Psoas muscle (tissue), 7 donors: ENCODE measurements at regions not wholly inside any gene's neighbourhood (a gene's known extent, or its start where the extent isn't known, plus 50 kb on each side); places are given as distances from the start of the nearest gene placed in this dataset.

Experiments
- ATAC-seq, 4 donors: fragments of 200-7000 bp; cut with Tn5 transposase; one replicate each; pipeline ENCODE4 v1.9.1; 2020; ENCODE audit warnings: moderate library complexity in 3 of 4, mild to moderate bottlenecking in 2 of 4
- DNase-seq, 2 donors: peaks; one replicate each; pipeline ENCODE4 v3.0.0-alpha.2; 2020
- H3K27ac ChIP-seq: fragments of 200-600 bp; one replicate; pipeline ENCODE4 v1.8.0; 2022
- H3K27me3 ChIP-seq, 3 donors: fragments of 200-600 bp in 1 of 3; one replicate each; pipeline versions ENCODE4 v1.6.1 to v1.8.0; 2013 to 2022; ENCODE audit warnings: low read length in 2 of 3, mild to moderate bottlenecking in 2 of 3, moderate library complexity in 1 of 3; ENCODE audit not compliant: insufficient read depth in 3 of 3
- H3K36me3 ChIP-seq, 2 donors: fragments of 200-600 bp in 1 of 2; one replicate each; pipeline versions ENCODE4 v1.6.1 to v1.8.0; 2013 to 2022; ENCODE audit warnings: low read depth in 1 of 2, mild to moderate bottlenecking in 1 of 2, moderate library complexity in 1 of 2; ENCODE audit not compliant: insufficient read depth in 1 of 2
- H3K4me1 ChIP-seq: fragments of 200-600 bp; one replicate; pipeline ENCODE4 v1.8.0; 2022
- H3K4me3 ChIP-seq: fragments of 200-600 bp; one replicate; pipeline ENCODE4 v1.8.0; 2022; ENCODE audit warnings: mild to moderate bottlenecking
- H3K9me3 ChIP-seq: fragments of 200-600 bp; one replicate; pipeline ENCODE4 v1.8.0; 2022
- WGBS, 3 donors: extraction: QIAGEN DNeasy Blood & Tissue Kit; methylation state at CpG; one replicate each; pipeline versions ENCODE4 v1.1.6 to v1.1.7; 2013; 5-methylcytosine and 5-hydroxymethylcytosine counted together
- intact Hi-C, 2 donors: fragments of 100-400 bp; cut with DNase I; formaldehyde crosslinking; loops; one replicate each; pipeline versions ENCODE4 v1.11.0 to v1.14.2; 2022
- TF ChIP-seq, protein P1 (sequence below): fragments of 200-600 bp; IDR thresholded peaks from one replicate; pipeline ENCODE4 v1.8.0; 2022; ENCODE audit warnings: antibody characterized with exemption
- donor health status: healthy with polysubstance abuse.
- donor health status: DM: no; HTN: no; CAD: no; lungs with moderate emphysema.
- donor health status: Bipolar disorder and iron deficiency.
- donor health status: healthy.
- donor health status: DM: yes; HTN: yes; CAD: no.
- donor health status: DM: no; HTN: no; CAD: no.
- donor health status: DM: yes; HTN: yes; CAD: no.

DNA sequence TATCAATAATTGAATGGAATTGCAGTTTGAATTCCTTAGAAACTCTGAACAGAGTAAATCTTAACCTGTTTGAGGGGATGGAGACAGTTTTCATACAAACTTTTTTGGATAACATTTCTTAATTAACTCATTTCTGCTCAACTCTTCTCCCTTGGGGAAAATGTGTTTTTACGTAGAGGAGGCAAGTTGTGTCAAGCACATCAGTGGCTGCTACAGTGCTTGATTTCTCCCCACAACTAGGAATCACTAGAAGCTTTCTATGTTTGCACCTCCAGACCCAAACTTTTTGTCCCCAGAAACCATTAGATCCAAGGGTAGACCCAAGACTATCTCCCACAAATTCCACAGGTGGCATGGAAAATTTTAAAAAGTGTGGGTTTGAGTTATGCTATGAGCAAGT is 658.9 kb upstream of the FSHR start:
- Histone ChIP-seq H3K27ac (no peak overlapping the region), H3K9me3 (no peaks in the 10 kb centered on the region), H3K4me1 (no peaks in the 10 kb centered on the region), H3K4me3 (no peak overlapping the region), H3K27me3 (no peaks in the 10 kb centered on the region), H3K36me3 (no peaks in the 10 kb centered on the region)
- TF ChIP-seq, protein P1, sequence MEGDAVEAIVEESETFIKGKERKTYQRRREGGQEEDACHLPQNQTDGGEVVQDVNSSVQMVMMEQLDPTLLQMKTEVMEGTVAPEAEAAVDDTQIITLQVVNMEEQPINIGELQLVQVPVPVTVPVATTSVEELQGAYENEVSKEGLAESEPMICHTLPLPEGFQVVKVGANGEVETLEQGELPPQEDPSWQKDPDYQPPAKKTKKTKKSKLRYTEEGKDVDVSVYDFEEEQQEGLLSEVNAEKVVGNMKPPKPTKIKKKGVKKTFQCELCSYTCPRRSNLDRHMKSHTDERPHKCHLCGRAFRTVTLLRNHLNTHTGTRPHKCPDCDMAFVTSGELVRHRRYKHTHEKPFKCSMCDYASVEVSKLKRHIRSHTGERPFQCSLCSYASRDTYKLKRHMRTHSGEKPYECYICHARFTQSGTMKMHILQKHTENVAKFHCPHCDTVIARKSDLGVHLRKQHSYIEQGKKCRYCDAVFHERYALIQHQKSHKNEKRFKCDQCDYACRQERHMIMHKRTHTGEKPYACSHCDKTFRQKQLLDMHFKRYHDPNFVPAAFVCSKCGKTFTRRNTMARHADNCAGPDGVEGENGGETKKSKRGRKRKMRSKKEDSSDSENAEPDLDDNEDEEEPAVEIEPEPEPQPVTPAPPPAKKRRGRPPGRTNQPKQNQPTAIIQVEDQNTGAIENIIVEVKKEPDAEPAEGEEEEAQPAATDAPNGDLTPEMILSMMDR: no peak
- intact Hi-C loops: no loop called here
- ATAC-seq (no peak), DNase-seq (no peak)
- WGBS, 3 donors: 62 to 66% (median 62%) methylated on average over 1 of the region's 1 CpG

DNA sequence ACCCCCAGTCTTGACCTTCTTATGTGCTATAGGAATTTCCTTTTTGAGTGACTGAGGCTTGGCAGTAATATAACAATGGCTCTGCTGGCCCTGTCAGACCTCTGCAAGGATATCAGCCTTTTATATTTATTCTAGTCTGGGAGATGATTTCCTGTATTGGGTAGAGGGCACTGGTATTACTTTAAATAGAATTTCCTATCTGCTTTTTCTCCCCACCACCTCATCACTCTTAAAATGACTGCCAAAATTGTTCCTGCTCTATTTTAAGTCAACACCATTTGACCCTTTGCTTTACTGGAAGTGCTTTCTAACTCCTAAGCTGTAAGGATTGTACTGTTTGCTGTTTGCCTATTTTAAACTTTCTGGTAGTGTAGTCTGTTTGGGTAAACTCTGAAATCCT is 658.4 kb upstream of the FSHR start:
- intact Hi-C loops: no loop called here
- no peak overlapping the region for H3K27ac ChIP-seq
- TF ChIP-seq, protein P1: no peak
- no peaks in the 10 kb centered on the region for H3K4me1 ChIP-seq
- H3K36me3 ChIP-seq: no peaks in the 10 kb centered on the region
- H3K9me3 ChIP-seq: no peaks in the 10 kb centered on the region
- H3K4me3 ChIP-seq: no peak overlapping the region
- no peaks in the 10 kb centered on the region for H3K27me3 ChIP-seq
- ATAC-seq (no peak), DNase-seq (no peak)

DNA sequence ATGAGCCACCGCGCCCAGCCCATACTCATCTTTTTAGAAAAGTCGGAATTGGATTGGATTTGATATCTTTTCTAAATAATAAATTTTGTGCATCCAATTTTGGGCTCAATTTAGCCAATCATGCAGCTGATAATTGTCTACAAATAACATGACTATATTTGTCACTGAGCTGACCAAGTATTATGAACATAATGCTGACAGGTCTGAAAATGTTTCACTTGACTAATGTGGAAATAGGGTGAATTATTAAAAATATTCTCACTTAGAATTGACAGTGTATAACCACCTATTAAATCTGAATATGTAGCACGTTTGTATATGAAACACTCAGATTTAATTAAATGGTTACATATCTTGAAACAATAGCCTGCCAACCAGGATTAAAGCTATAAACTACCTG is 657.2 kb upstream of the FSHR start:
- no peak overlapping the region for H3K27ac ChIP-seq
- no peaks in the 10 kb centered on the region for H3K27me3 ChIP-seq
- no peaks in the 10 kb centered on the region for H3K36me3 ChIP-seq
- intact Hi-C loops: no loop called here
- no peaks in the 10 kb centered on the region for H3K4me1 ChIP-seq
- no peak for ATAC-seq
- no peak overlapping the region for H3K4me3 ChIP-seq
- H3K9me3 ChIP-seq: no peaks in the 10 kb centered on the region
- WGBS, 3 donors: 72 to 87% (median 85%) methylated on average over 4 of the region's 4 CpGs
- TF ChIP-seq, protein P1: no peak
- no peak for DNase-seq

DNA sequence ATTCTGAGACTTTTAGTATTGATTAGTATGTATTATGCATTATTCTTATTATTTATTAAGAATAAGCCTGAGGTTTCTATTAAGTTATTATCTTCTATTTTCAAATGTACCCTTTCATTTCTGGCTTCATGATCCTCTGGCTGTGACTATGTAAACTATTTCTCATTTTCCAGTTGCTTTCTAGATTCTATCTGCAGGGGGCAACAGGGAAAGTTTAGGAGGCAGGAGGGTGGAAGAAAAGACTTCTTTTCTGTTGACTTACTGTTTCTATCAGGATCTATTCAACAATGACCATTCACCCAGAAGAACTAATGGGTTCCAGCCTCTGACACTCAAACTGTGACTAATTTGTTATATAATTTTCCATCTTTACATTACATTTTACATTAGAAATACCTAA is 653.4 kb upstream of the FSHR start:
- intact Hi-C loops: no loop called here
- H3K4me3 ChIP-seq: no peak overlapping the region
- ATAC-seq: no peak

DNA sequence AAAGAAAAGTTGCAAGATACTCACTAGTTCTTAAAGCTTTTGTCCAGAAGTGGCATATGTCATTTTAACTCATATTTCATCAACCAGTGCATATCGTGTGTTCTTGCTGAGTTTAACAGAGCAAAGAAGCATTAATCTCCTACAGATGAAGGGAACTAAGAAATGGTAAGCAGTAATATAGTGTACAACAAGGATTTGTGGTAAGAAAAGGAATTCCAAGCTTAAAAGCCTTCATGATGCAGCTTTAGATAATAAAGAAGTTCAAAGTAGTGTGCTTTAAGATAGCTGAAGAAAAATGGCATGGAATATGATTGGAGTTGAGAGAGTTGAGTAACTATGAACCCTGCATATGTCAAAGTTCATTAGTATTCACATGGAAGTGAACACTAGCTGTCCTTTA is 649.8 kb upstream of the FSHR start:
- Histone ChIP-seq H3K4me3 (no peak overlapping the region), H3K27ac (no peak overlapping the region), H3K27me3 (no peaks in the 10 kb centered on the region), H3K36me3 (no peaks in the 10 kb centered on the region), H3K4me1 (no peaks in the 10 kb centered on the region), H3K9me3 (no peaks in the 10 kb centered on the region)
- WGBS, 3 donors: 35 to 63% (median 35%) methylated on average over 1 of the region's 1 CpG
- no peak for DNase-seq
- TF ChIP-seq, protein P1: no peak
- intact Hi-C loops: no loop called here
- ATAC-seq: no peak

More for the DNA sequence above, 653.4 kb upstream of the FSHR start:
- no peaks in the 10 kb centered on the region for H3K36me3 ChIP-seq
- no peaks in the 10 kb centered on the region for H3K27me3 ChIP-seq
- no peaks in the 10 kb centered on the region for H3K9me3 ChIP-seq
- H3K4me1 ChIP-seq: no peaks in the 10 kb centered on the region
- TF ChIP-seq, protein P1: no peak
- no peak for DNase-seq
- H3K27ac ChIP-seq: no peak overlapping the region
